H9 (cell line): ENCODE measurements at regions not wholly inside any gene's neighbourhood (a gene's known extent, or its start where the extent isn't known, plus 50 kb on each side); places are given as distances from the start of the nearest gene placed in this dataset.

Source experiments
- DNase-seq: peaks from one replicate; pipeline ENCODE4 v3.0.0-alpha.2; 2017
- H2AFZ ChIP-seq: one replicate; pipeline ENCODE4 v1.6.1; 2013; ENCODE audit warnings: mild to moderate bottlenecking, low read length, control low read depth, moderate library complexity
- H2AK5ac ChIP-seq: 2 replicates; pipeline ENCODE4 v1.6.1; 2013; ENCODE audit warnings: low read length, control low read depth, mixed read lengths; ENCODE audit not compliant: insufficient read length
- H2BK120ac ChIP-seq: one replicate; pipeline ENCODE4 v1.6.1; 2013; ENCODE audit warnings: low read depth, mild to moderate bottlenecking, low read length, control low read depth, inconsistent platforms; ENCODE audit not compliant: poor library complexity, severe bottlenecking
- H2BK12ac ChIP-seq: 2 replicates; pipeline ENCODE4 v1.6.1; 2013; ENCODE audit warnings: low read length, control low read depth, mixed read lengths, low read depth; ENCODE audit not compliant: insufficient read length
- H2BK15ac ChIP-seq: 2 replicates; pipeline ENCODE4 v1.6.1; 2013; ENCODE audit warnings: low read depth, low read length, control low read depth
- H2BK20ac ChIP-seq: one replicate; pipeline ENCODE4 v1.6.1; 2013; ENCODE audit warnings: low read depth, mild to moderate bottlenecking, low read length, control low read depth, inconsistent platforms; ENCODE audit not compliant: poor library complexity, severe bottlenecking
- H2BK5ac ChIP-seq: 2 replicates; pipeline ENCODE4 v1.6.1; 2013; ENCODE audit warnings: low read length, control low read depth, mixed read lengths; ENCODE audit not compliant: insufficient read length
- H3K14ac ChIP-seq: 2 replicates; pipeline ENCODE4 v1.6.1; 2013; ENCODE audit warnings: low read length, control low read depth; ENCODE audit not compliant: insufficient read depth
- H3K18ac ChIP-seq: 2 replicates; pipeline ENCODE4 v1.6.1; 2013; ENCODE audit warnings: low read depth, mild to moderate bottlenecking, mixed read lengths, low read length, control low read depth; ENCODE audit not compliant: insufficient read length
- H3K23ac ChIP-seq: 2 replicates; pipeline ENCODE4 v1.6.1; 2013; ENCODE audit warnings: low read length, control low read depth, mixed read lengths, low read depth; ENCODE audit not compliant: insufficient read length
- H3K23me2 ChIP-seq: 2 replicates; pipeline ENCODE4 v1.6.1; 2013; ENCODE audit warnings: low read depth, mild to moderate bottlenecking, mixed read lengths, low read length, control low read depth; ENCODE audit not compliant: insufficient read length, poor library complexity, severe bottlenecking
- H3K27ac ChIP-seq: 2 replicates; pipeline ENCODE4 v1.5.1; 2013; ENCODE audit warnings: low read length, control low read depth, mixed read lengths, low read depth; ENCODE audit not compliant: insufficient read length
- H3K27me3 ChIP-seq: 2 replicates; pipeline ENCODE4 v1.6.1; 2013; ENCODE audit warnings: low read length, control low read depth, inconsistent platforms; ENCODE audit not compliant: insufficient read depth
- H3K4ac ChIP-seq: 2 replicates; pipeline ENCODE4 v1.6.1; 2013; ENCODE audit warnings: low read depth, mild to moderate bottlenecking, control low read depth, inconsistent platforms, low read length, moderate library complexity
- H3K4me1 ChIP-seq: 2 replicates; pipeline ENCODE4 v1.6.1; 2013; ENCODE audit warnings: low read length, control low read depth, inconsistent platforms; ENCODE audit not compliant: insufficient read depth
- H3K4me2 ChIP-seq: 2 replicates; pipeline ENCODE4 v1.6.1; 2013; ENCODE audit warnings: low read length, control low read depth, mixed read lengths; ENCODE audit not compliant: insufficient read length, insufficient read depth
- H3K56ac ChIP-seq: 2 replicates; pipeline ENCODE4 v1.6.1; 2013; ENCODE audit warnings: low read depth, mild to moderate bottlenecking, mixed read lengths, low read length, control low read depth; ENCODE audit not compliant: insufficient read length
- H3K79me1 ChIP-seq: 2 replicates; pipeline ENCODE4 v1.6.1; 2013; ENCODE audit warnings: low read depth, mild to moderate bottlenecking, moderate library complexity, low read length, control low read depth, inconsistent platforms; ENCODE audit not compliant: insufficient read depth, poor library complexity, severe bottlenecking
- H3K79me2 ChIP-seq: 2 replicates; pipeline ENCODE4 v1.6.1; 2013; ENCODE audit warnings: low read length, control low read depth, inconsistent platforms; ENCODE audit not compliant: insufficient read depth
- H3K9ac ChIP-seq: 2 replicates; pipeline ENCODE4 v1.6.1; 2013; ENCODE audit warnings: low read length, control low read depth, mixed read lengths; ENCODE audit not compliant: insufficient read length; ENCODE audit errors: extremely low read depth
- H3K9me3 ChIP-seq: one replicate; pipeline ENCODE4 v1.6.1; 2013; ENCODE audit warnings: low read depth, low read length, inconsistent platforms; ENCODE audit not compliant: control insufficient read depth
- H3T11ph ChIP-seq: one replicate; pipeline ENCODE4 v1.6.1; 2013; ENCODE audit warnings: mild to moderate bottlenecking, low read length, control low read depth, inconsistent platforms
- H4K20me1 ChIP-seq: one replicate; pipeline ENCODE4 v1.6.1; 2013; ENCODE audit not compliant: control insufficient read depth, insufficient read length, insufficient read depth
- H4K5ac ChIP-seq: 2 replicates; pipeline ENCODE4 v1.6.1; 2013; ENCODE audit warnings: low read depth, mild to moderate bottlenecking, mixed read lengths, low read length, control low read depth; ENCODE audit not compliant: insufficient read length
- H4K8ac ChIP-seq: replicated peaks from 2 replicates; pipeline ENCODE4 v1.6.1; 2013; ENCODE audit warnings: low read length, control low read depth, mixed read lengths, low read depth; ENCODE audit not compliant: insufficient read length
- H4K91ac ChIP-seq: 2 replicates; pipeline ENCODE4 v1.6.1; 2013; ENCODE audit warnings: low read depth, mild to moderate bottlenecking, moderate library complexity, mixed read lengths, low read length, control low read depth; ENCODE audit not compliant: insufficient read length
- H3K27ac Mint-ChIP-seq, 3 experiments: 2 replicates in 2 of 3; 3 replicates in 1 of 3; pipeline ENCODE4 v1.8.0; 2020 to 2021; ENCODE audit warnings: mixed read lengths in 3 of 3, mild to moderate bottlenecking in 1 of 3, moderate library complexity in 1 of 3
- H3K27me3 Mint-ChIP-seq: 2 replicates; pipeline ENCODE4 v1.8.0; 2021; ENCODE audit warnings: low read depth, mild to moderate bottlenecking, moderate library complexity, mixed read lengths
- H3K36me3 Mint-ChIP-seq, 3 experiments: 2 replicates in 2 of 3; 3 replicates in 1 of 3; pipeline ENCODE4 v1.8.0; 2020 to 2021; ENCODE audit warnings: low read depth in 3 of 3, mixed read lengths in 3 of 3; ENCODE audit not compliant: insufficient read depth in 1 of 3
- H3K4me1 Mint-ChIP-seq, 2 experiments: 2 replicates each; pipeline ENCODE4 v1.8.0; 2020; ENCODE audit warnings: mixed read lengths in 2 of 2
- H3K4me3 Mint-ChIP-seq, 2 experiments: 2 replicates in 1 of 2; 3 replicates in 1 of 2; pipeline ENCODE4 v1.8.0; 2020 to 2021; ENCODE audit warnings: mild to moderate bottlenecking in 2 of 2, mixed read lengths in 2 of 2, moderate library complexity in 1 of 2
- H3K9me3 Mint-ChIP-seq, 2 experiments: 2 replicates in 1 of 2; 3 replicates in 1 of 2; pipeline ENCODE4 v1.8.0; 2020; ENCODE audit warnings: mild to moderate bottlenecking in 2 of 2, mixed read lengths in 2 of 2, moderate library complexity in 1 of 2
- CTCF ChIP-seq: fragments of 200-600 bp; sonication (generic); conservative IDR thresholded peaks from 3 replicates; pipeline ENCODE4 v1.8.0; 2021; ENCODE audit warnings: antibody characterized with exemption, mild to moderate bottlenecking
- WGBS: extraction: QIAGEN DNeasy Blood & Tissue Kit; methylation state at CpG from one replicate; pipeline ENCODE4 v1.1.7; 2013; ENCODE audit warnings: missing lambda C conversion rate, low lambda C conversion rate, mixed read lengths; ENCODE audit not compliant: insufficient read length; ENCODE audit errors: extremely low coverage; 5-methylcytosine and 5-hydroxymethylcytosine counted together

- Mint-ChIP-seq H3K4me3 (no peak overlapping the region), H3K4me1 (peaks cover 0 to 3% of the 10 kb centered on the region in 2 experiments; a peak in 2 of 4 replicates), H3K27ac (no peak overlapping the region), H3K36me3 (peaks cover 0 to 4% (median 2%) of the 10 kb centered on the region in 3 experiments; a peak in 2 of 7 replicates), H3K27me3 (no peaks in the 10 kb centered on the region; the same call in none of the 2 replicates), H3K9me3 (no peaks in the 10 kb centered on the region)
- Histone ChIP-seq H3K4me1 (no peaks in the 10 kb centered on the region), H3K9me3 (no peaks in the 10 kb centered on the region), H3K14ac (no peak overlapping the region), H2AFZ (no peak overlapping the region), H2BK120ac (no peak overlapping the region), H3K23me2 (no peaks in the 10 kb centered on the region), H3K79me2 (no peaks in the 10 kb centered on the region), H3K4me2 (no peak overlapping the region), H2AK5ac (no peak overlapping the region), H3K23ac (no peak overlapping the region), H3T11ph (no peak overlapping the region), H3K27ac (no peak overlapping the region), H3K9ac (no peak overlapping the region), H3K79me1 (no peaks in the 10 kb centered on the region), H4K91ac (no peak overlapping the region), H2BK20ac (no peak overlapping the region), H3K27me3 (no peaks in the 10 kb centered on the region), H4K8ac (no peak overlapping the region), H3K56ac (no peak overlapping the region), H4K5ac (no peak overlapping the region), H2BK15ac (no peak overlapping the region), H2BK5ac (no peak overlapping the region), H3K4ac (no peak overlapping the region), H4K20me1 (no peaks in the 10 kb centered on the region), H3K18ac (no peak overlapping the region), H2BK12ac (no peak overlapping the region)
- WGBS: no CpG with 5 or more reads among the region's 4 CpGs
- DNase-seq: no peak
- TF ChIP-seq CTCF: no peak
Measured at GRCh38 chr13:106048386-106048785, 487.1 kb downstream of the EFNB2 start.
